K562 (cell line): ENCODE measurements at regions not wholly inside any gene's neighbourhood (a gene's known extent, or its start where the extent isn't known, plus 50 kb on each side); places are given as distances from the start of the nearest gene placed in this dataset.

Experiments used
- ATAC-seq: fragments of 200-7000 bp; cut with Tn5 transposase; 3 replicates; pipeline ENCODE4 v1.9.1; 2020; ENCODE audit warnings: moderate library complexity
- BruUV-seq: library from RNA; stranded (reverse); fragments of 400-500 nt; replicated peaks from 2 replicates; lab custom pipeline; 2021; lab: Mats Ljungman, UMichigan
- CTCF ChIA-PET: fragments of 300-600 bp; formaldehyde crosslinking; extraction: SDS; loops from one replicate; lab custom pipeline; 2021; ENCODE audit warnings: low intra/inter-chr PET ratio; lab: Yijun Ruan, JAX
- POLR2A ChIA-PET: fragments of 300-600, 350-650 bp; sonication (Branson Sonifier 250); formaldehyde crosslinking; extraction: SDS; loops from one replicate; lab custom pipeline; 2021; ENCODE audit warnings: antibody characterized with exemption, inconsistent platforms; lab: Yijun Ruan, JAX
- DNase-seq, 4 experiments: peaks; one replicate each; pipeline versions ENCODE4 v3.0.0 to v3.0.0-alpha.2; 2011 to 2018; ENCODE audit warnings: low spot score in 3 of 4, mixed read lengths in 3 of 4; ENCODE audit errors: extremely low read depth in 1 of 4
- FAIRE-seq: peaks from 2 replicates; lab custom pipeline; 2011; peaks lifted over from hg19 to GRCh38; lab: Jason Lieb, UNC
- H2AFZ ChIP-seq: 2 replicates; pipeline ENCODE4 v1.6.0; 2011; ENCODE audit warnings: low read depth, low read length, control low read depth, inconsistent platforms
- H3K27ac ChIP-seq: fragments of 200-600 bp; 3 replicates; pipeline ENCODE4 v1.8.0; 2011; ENCODE audit warnings: low read depth, mild to moderate bottlenecking, control low read depth, inconsistent platforms, low read length, moderate library complexity, mixed read lengths; ENCODE audit errors: extremely low read depth
- H3K27me3 ChIP-seq, 2 experiments: fragments of 300-600 bp in 1 of 2; 2 replicates in 1 of 2; 3 replicates in 1 of 2; pipeline versions ENCODE4 v1.6.0 to v1.8.0; 2011; ENCODE audit warnings: inconsistent platforms in 2 of 2, low read length in 2 of 2, mild to moderate bottlenecking in 1 of 2, mixed read lengths in 1 of 2, moderate library complexity in 1 of 2; ENCODE audit not compliant: control insufficient read depth in 2 of 2, insufficient read depth in 2 of 2
- H3K36me3 ChIP-seq: fragments of 300-600 bp; 3 replicates; pipeline ENCODE4 v1.8.0; 2011; ENCODE audit warnings: mild to moderate bottlenecking, low read length, inconsistent platforms; ENCODE audit not compliant: control insufficient read depth, insufficient read depth
- H3K4me1 ChIP-seq, 2 experiments: fragments of 200-600 bp in 1 of 2; replicated peaks in 1 of 2; 2 replicates in 1 of 2; 3 replicates in 1 of 2; pipeline versions ENCODE4 v1.5.1 to v1.8.0; 2011; ENCODE audit warnings: inconsistent platforms in 2 of 2, low read length in 2 of 2, mild to moderate bottlenecking in 1 of 2, mixed read lengths in 1 of 2, moderate library complexity in 1 of 2; ENCODE audit not compliant: control insufficient read depth in 2 of 2, insufficient read depth in 2 of 2
- H3K4me2 ChIP-seq: 2 replicates; pipeline ENCODE4 v1.6.1; 2011; ENCODE audit warnings: low read length, control low read depth, inconsistent platforms, mixed read lengths; ENCODE audit not compliant: insufficient read depth
- H3K4me3 ChIP-seq: fragments of 200-600 bp; sonication (generic), shearing (Covaris generic); 2 replicates; pipeline ENCODE4 v1.5.1; 2016; ENCODE audit warnings: control low read depth, inconsistent platforms
- H3K79me2 ChIP-seq: fragments of 200-600 bp; 3 replicates; pipeline ENCODE4 v1.8.0; 2011; ENCODE audit warnings: low read length, inconsistent platforms; ENCODE audit not compliant: control insufficient read depth, insufficient read depth
- H3K9ac ChIP-seq, 2 experiments: 2 replicates each; pipeline versions ENCODE4 v1.6.0 to v1.6.1; 2011; ENCODE audit warnings: low read depth in 2 of 2, low read length in 2 of 2, control low read depth in 1 of 2, inconsistent platforms in 1 of 2, mild to moderate bottlenecking in 1 of 2, mixed read lengths in 1 of 2; ENCODE audit not compliant: insufficient read depth in 1 of 2
- H3K9me1 ChIP-seq: one replicate; pipeline ENCODE4 v1.6.0; 2011; ENCODE audit warnings: inconsistent platforms, mild to moderate bottlenecking, low read length, moderate library complexity; ENCODE audit not compliant: control insufficient read depth, insufficient read depth
- H3K9me3 ChIP-seq: replicated peaks from 2 replicates; pipeline ENCODE4 v1.5.1; 2011; ENCODE audit warnings: low read depth, low read length, inconsistent platforms; ENCODE audit not compliant: control insufficient read depth, insufficient read depth
- H4K20me1 ChIP-seq: replicated peaks from 2 replicates; pipeline ENCODE4 v1.6.1; 2011; ENCODE audit warnings: low read length, inconsistent platforms, mixed read lengths; ENCODE audit not compliant: control insufficient read depth, insufficient read depth
- CLOCK ChIP-seq: fragments of 250-450 bp; sonication (Bioruptor Pico); IDR thresholded peaks from 2 replicates; pipeline ENCODE4 v1.4.0; 2020; ENCODE audit warnings: mild to moderate bottlenecking, moderate library complexity, borderline replicate concordance
- DDX20 ChIP-seq: fragments of 450-650 bp; IDR thresholded peaks from 2 replicates; pipeline ENCODE4 v1.6.1; 2016; ENCODE audit warnings: missing genetic modification characterization, low read depth, mild to moderate bottlenecking, missing compliant biosample characterization, moderate library complexity
- DLX4 ChIP-seq: fragments of 250-450 bp; sonication (Bioruptor Pico); IDR thresholded peaks from 2 replicates; pipeline ENCODE4 v1.6.1; 2021; ENCODE audit warnings: mild to moderate bottlenecking
- ELK3 ChIP-seq: fragments of 450-650 bp; formaldehyde crosslinking; IDR thresholded peaks from 2 replicates; pipeline ENCODE4 v1.4.0; 2020; ENCODE audit warnings: mild to moderate bottlenecking
- HDGF ChIP-seq: fragments of 450-650 bp; IDR thresholded peaks from 2 replicates; pipeline ENCODE4 v1.6.1; 2016
- HOMEZ ChIP-seq: fragments of 250-450 bp; sonication (Bioruptor Pico); IDR thresholded peaks from 2 replicates; pipeline ENCODE4 v1.4.0; 2020; ENCODE audit warnings: mild to moderate bottlenecking, moderate library complexity
- SRSF3 ChIP-seq: fragments of 200-400 bp; formaldehyde crosslinking; IDR thresholded peaks from 2 replicates; pipeline ENCODE4 v1.6.1; 2016; ENCODE audit warnings: mild to moderate bottlenecking, low read length, moderate library complexity; ENCODE audit not compliant: insufficient read depth
- ZNF449 ChIP-seq: fragments of 250-450 bp; sonication (Bioruptor Pico); IDR thresholded peaks from 2 replicates; pipeline ENCODE4 v1.8.0; 2022; ENCODE audit warnings: moderate library complexity, mild to moderate bottlenecking, inconsistent platforms
- ZNF76 ChIP-seq: fragments of 250-450 bp; sonication (Bioruptor Pico); IDR thresholded peaks from 2 replicates; pipeline ENCODE4 v1.4.0; 2020; ENCODE audit warnings: mild to moderate bottlenecking, moderate library complexity, borderline replicate concordance
- in situ Hi-C: fragments of 300-500 bp; cut with MboI; formaldehyde crosslinking; loops from 4 replicates; pipeline ENCODE4 v1.15.0; 2018; ENCODE audit warnings: inconsistent platforms, mixed read lengths
- intact Hi-C: fragments of 100-400 bp; cut with micrococcal nuclease; formaldehyde crosslinking; loops from 2 replicates; pipeline ENCODE4 v1.14.2; 2022

GRCh38 chr2:147524912-147525311 is 319.9 kb upstream of the ACVR2A start (continued):
- TF ChIP-seq DLX4 (CRISPR knock-in tag) (no peak), HOMEZ (CRISPR knock-in tag) (no peak), HDGF (no peak), CLOCK (CRISPR knock-in tag) (no peak)

- ChIA-PET CTCF (no interaction called here), POLR2A (no interaction called here)
- Histone ChIP-seq H3K9me3 (no peaks in the 10 kb centered on the region), H3K79me2 (no peaks in the 10 kb centered on the region), H2AFZ (no peak overlapping the region), H3K27ac (no peak overlapping the region), H3K9ac (no peak overlapping the region), H3K4me1 (no peaks in the 10 kb centered on the region), H3K9me1 (no peaks in the 10 kb centered on the region), H3K4me2 (no peak overlapping the region), H3K36me3 (no peaks in the 10 kb centered on the region), H3K4me3 (no peak overlapping the region), H3K27me3 (no peaks in the 10 kb centered on the region), H4K20me1 (no peaks in the 10 kb centered on the region)
- DNase-seq (no peak), ATAC-seq (no peak), FAIRE-seq (no peak)
- in situ Hi-C loops: no loop called here
- intact Hi-C loops: no loop called here
- no TSS peak for BruUV-seq
- no peak for TF ChIP-seq ZNF76 (CRISPR knock-in tag)
- TF ChIP-seq ZNF449 (CRISPR knock-in tag): no peak
- no peak for TF ChIP-seq SRSF3
- TF ChIP-seq DDX20 (tag): no peak
- no peak for TF ChIP-seq ELK3 (CRISPR knock-in tag)
Observed at GRCh38 chr2:147523415-147523814, 321.4 kb upstream of the ACVR2A start.
